ENCODE measurements at regions not wholly inside any gene's neighbourhood (a gene's known extent, or its start where the extent isn't known, plus 50 kb on each side); places are given as distances from the start of the nearest gene placed in this dataset.

GRCh38 chr5:77157732-77158532 is 52.5 kb upstream of the PDE8B start:
- TF ChIP-seq POLR2A (IDR thresholded peaks at IDR 0.05) (no peak), CTCF (IDR thresholded peaks at IDR 0.05) (no peak)
- no peak for DNase-seq
- no peaks in the 10 kb centered on the region for H3K27me3 ChIP-seq
- H3K4me3 ChIP-seq = no peak overlapping the region
- no peak overlapping the region for H3K27ac ChIP-seq
- H3K36me3 ChIP-seq = no peaks in the 10 kb centered on the region
- H3K9me3 ChIP-seq = no peaks in the 10 kb centered on the region
- H3K4me1 ChIP-seq = no peaks in the 10 kb centered on the region
- intact Hi-C loops (cut with DNase I; ENCODE audit: low total_unique reads) = no loop called here

GRCh38 chr5:77156379-77156778 is 54.1 kb upstream of the PDE8B start:
- Histone ChIP-seq H3K27me3 (no peaks in the 10 kb centered on the region), H3K4me1 (no peaks in the 10 kb centered on the region), H3K36me3 (no peaks in the 10 kb centered on the region), H3K27ac (no peak overlapping the region), H3K4me3 (no peak overlapping the region), H3K9me3 (no peaks in the 10 kb centered on the region)
- DNase-seq = no peak
- TF ChIP-seq POLR2A (IDR thresholded peaks at IDR 0.05) (no peak), CTCF (IDR thresholded peaks at IDR 0.05) (no peak)
- intact Hi-C loops (cut with DNase I; ENCODE audit: low total_unique reads) = no loop called here

DNA sequence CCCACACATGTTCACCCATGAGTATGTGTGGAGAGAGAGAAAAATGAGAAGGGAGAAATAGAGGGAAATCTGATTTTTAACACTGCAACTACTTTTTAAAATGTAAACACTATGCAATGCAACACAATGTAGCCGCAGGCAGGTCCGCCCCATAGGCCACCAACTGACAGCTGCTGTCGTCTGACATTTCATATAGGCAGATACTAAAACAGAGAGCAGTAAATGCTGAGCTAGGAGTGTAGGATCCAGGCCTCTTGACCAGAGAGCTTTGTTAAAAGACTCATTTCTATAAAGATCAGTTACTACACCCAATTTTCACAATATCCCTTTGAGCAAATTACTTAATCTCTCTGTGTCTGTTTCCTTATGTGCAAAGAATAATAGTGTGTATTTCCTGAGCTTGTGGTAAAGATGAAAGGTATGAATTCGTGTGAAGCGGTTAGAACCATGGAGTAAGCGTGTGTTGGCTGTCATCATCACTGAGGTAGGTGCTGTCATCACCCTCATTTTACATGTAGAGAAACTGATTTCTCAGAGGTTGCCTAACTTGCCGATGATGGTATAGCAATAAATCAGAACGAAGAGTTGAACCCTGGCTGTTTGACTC is 55.2 kb upstream of the PDE8B start:
- intact Hi-C loops (cut with DNase I; ENCODE audit: low total_unique reads) = no loop called here
- Histone ChIP-seq H3K4me1 (no peaks in the 10 kb centered on the region), H3K4me3 (no peak overlapping the region), H3K27me3 (no peaks in the 10 kb centered on the region), H3K9me3 (no peaks in the 10 kb centered on the region), H3K36me3 (no peaks in the 10 kb centered on the region), H3K27ac (no peak overlapping the region)
- DNase-seq = no peak
- TF ChIP-seq CTCF (IDR thresholded peaks at IDR 0.05) (no peak), POLR2A (IDR thresholded peaks at IDR 0.05) (no peak)

GRCh38 chr5:77152441-77152840 is 58.0 kb upstream of the PDE8B start:
- H3K36me3 ChIP-seq = no peaks in the 10 kb centered on the region
- no peaks in the 10 kb centered on the region for H3K27me3 ChIP-seq
- DNase-seq = no peak
- intact Hi-C loops (cut with DNase I; ENCODE audit: low total_unique reads) = no loop called here
- H3K27ac ChIP-seq = no peak overlapping the region
- TF ChIP-seq CTCF (IDR thresholded peaks at IDR 0.05) = no peak
- no peak for TF ChIP-seq POLR2A (IDR thresholded peaks at IDR 0.05)
- no peaks in the 10 kb centered on the region for H3K4me1 ChIP-seq
- H3K9me3 ChIP-seq = no peaks in the 10 kb centered on the region
- H3K4me3 ChIP-seq = no peak overlapping the region

DNA sequence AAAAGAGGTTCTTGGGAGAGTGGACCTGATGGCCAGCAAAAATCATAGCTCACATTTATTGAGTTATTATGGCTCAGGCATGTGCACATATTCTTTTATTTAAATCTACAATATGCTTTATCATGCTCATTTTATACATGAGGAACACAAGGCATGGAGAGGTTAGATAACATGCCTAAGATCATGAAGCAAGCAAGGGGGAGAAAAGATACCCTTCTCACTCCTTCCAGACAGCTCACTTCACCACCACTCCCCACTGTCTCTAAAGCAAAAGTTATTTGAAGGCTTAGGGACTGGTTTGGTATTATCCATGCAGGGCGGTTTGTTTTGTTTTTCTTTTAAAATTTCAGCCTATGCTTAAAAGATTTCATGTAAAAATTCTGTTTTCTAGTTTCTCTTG is 59.0 kb upstream of the PDE8B start:
- Histone ChIP-seq H3K27me3 (no peaks in the 10 kb centered on the region), H3K4me3 (no peak overlapping the region), H3K9me3 (no peaks in the 10 kb centered on the region), H3K4me1 (no peaks in the 10 kb centered on the region), H3K36me3 (no peaks in the 10 kb centered on the region), H3K27ac (no peak overlapping the region)
- intact Hi-C loops (cut with DNase I; ENCODE audit: low total_unique reads) = no loop called here
- TF ChIP-seq CTCF (IDR thresholded peaks at IDR 0.05) = no peak
- TF ChIP-seq POLR2A (IDR thresholded peaks at IDR 0.05) = no peak
- no peak for DNase-seq

Measured in uterus (tissue), 3 donors.